Mesenchymal stem cell (in vitro differentiated cells and primary cell): ENCODE measurements at regions not wholly inside any gene's neighbourhood (a gene's known extent, or its start where the extent isn't known, plus 50 kb on each side); places are given as distances from the start of the nearest gene placed in this dataset.

Experiments
- DNase-seq: peaks from one replicate; pipeline ENCODE4 v3.0.0-alpha.2; 2013
- H2AFZ ChIP-seq: one replicate; pipeline ENCODE4 v1.6.1; 2013; ENCODE audit warnings: low read depth, mild to moderate bottlenecking, control low read depth, inconsistent platforms, low read length, moderate library complexity
- H2AK5ac ChIP-seq: 2 replicates; pipeline ENCODE4 v1.6.1; 2013; ENCODE audit warnings: low read length, moderate library complexity, mild to moderate bottlenecking, inconsistent platforms; ENCODE audit not compliant: severe bottlenecking
- H2BK120ac ChIP-seq: one replicate; pipeline ENCODE4 v1.6.1; 2013; ENCODE audit warnings: low read depth, mild to moderate bottlenecking, inconsistent platforms, low read length, moderate library complexity
- H2BK12ac ChIP-seq, 2 experiments: one replicate each; pipeline ENCODE4 v1.6.1; 2013; ENCODE audit warnings: inconsistent platforms in 2 of 2, low read length in 2 of 2, mild to moderate bottlenecking in 2 of 2, moderate library complexity in 2 of 2, control low read depth in 1 of 2
- H2BK15ac ChIP-seq: one replicate; pipeline ENCODE4 v1.6.1; 2013; ENCODE audit warnings: mild to moderate bottlenecking, low read depth, inconsistent platforms; ENCODE audit not compliant: poor library complexity, severe bottlenecking
- H2BK5ac ChIP-seq: 2 replicates; pipeline ENCODE4 v1.6.1; 2013; ENCODE audit warnings: low read depth, mild to moderate bottlenecking, low read length, control low read depth, inconsistent platforms; ENCODE audit not compliant: poor library complexity, severe bottlenecking
- H3K14ac ChIP-seq, 2 experiments: one replicate each; pipeline ENCODE4 v1.6.1; 2013; ENCODE audit warnings: inconsistent platforms in 2 of 2, low read length in 2 of 2, control low read depth in 1 of 2, mild to moderate bottlenecking in 1 of 2, moderate library complexity in 1 of 2
- H3K18ac ChIP-seq, 2 experiments: one replicate each; pipeline ENCODE4 v1.6.1; 2013; ENCODE audit warnings: inconsistent platforms in 2 of 2, low read length in 2 of 2, control low read depth in 1 of 2, low read depth in 1 of 2, mild to moderate bottlenecking in 1 of 2
- H3K23ac ChIP-seq, 2 experiments: one replicate each; pipeline ENCODE4 v1.6.1; 2013; ENCODE audit warnings: inconsistent platforms in 2 of 2, low read length in 2 of 2, mild to moderate bottlenecking in 2 of 2, moderate library complexity in 2 of 2, control low read depth in 1 of 2
- H3K27ac ChIP-seq: 2 replicates; pipeline ENCODE4 v1.5.1; 2013; ENCODE audit warnings: mild to moderate bottlenecking, moderate library complexity, low read length, control low read depth, inconsistent platforms; ENCODE audit not compliant: poor library complexity, severe bottlenecking
- H3K27me3 ChIP-seq, 2 experiments: 2 replicates each; pipeline versions ENCODE4 v1.6.1 to v1.7.0; 2013; ENCODE audit warnings: low read length in 2 of 2, mild to moderate bottlenecking in 2 of 2, moderate library complexity in 2 of 2, control low read depth in 1 of 2, inconsistent platforms in 1 of 2; ENCODE audit not compliant: control insufficient read depth in 1 of 2, insufficient read depth in 1 of 2
- H3K36me3 ChIP-seq, 2 experiments: 2 replicates each; pipeline versions ENCODE4 v1.6.1 to v1.7.0; 2013; ENCODE audit warnings: low read length in 2 of 2, control low read depth in 1 of 2, inconsistent platforms in 1 of 2, low read depth in 1 of 2, mild to moderate bottlenecking in 1 of 2; ENCODE audit not compliant: insufficient read depth in 2 of 2, control insufficient read depth in 1 of 2
- H3K4ac ChIP-seq, 2 experiments: one replicate each; pipeline ENCODE4 v1.6.1; 2013; ENCODE audit warnings: inconsistent platforms in 2 of 2, low read length in 2 of 2, mild to moderate bottlenecking in 2 of 2, moderate library complexity in 2 of 2, control low read depth in 1 of 2, low read depth in 1 of 2
- H3K4me1 ChIP-seq: 2 replicates; pipeline ENCODE4 v1.6.1; 2013; ENCODE audit warnings: low read depth, low read length, control low read depth; ENCODE audit not compliant: control insufficient read depth, insufficient read depth
- H3K4me2 ChIP-seq: 2 replicates; pipeline ENCODE4 v1.6.1; 2013; ENCODE audit warnings: low read length, mild to moderate bottlenecking, inconsistent platforms; ENCODE audit not compliant: poor library complexity, severe bottlenecking
- H3K4me3 ChIP-seq, 2 experiments: 2 replicates each; pipeline versions ENCODE4 v1.5.1 to v1.7.0; 2013; ENCODE audit warnings: low read length in 2 of 2, mild to moderate bottlenecking in 2 of 2, control low read depth in 1 of 2, low read depth in 1 of 2; ENCODE audit not compliant: insufficient read depth in 1 of 2
- H3K79me1 ChIP-seq: replicated peaks from 2 replicates; pipeline ENCODE4 v1.6.1; 2013; ENCODE audit warnings: mild to moderate bottlenecking, control low read depth, low read length, inconsistent platforms; ENCODE audit not compliant: poor library complexity, severe bottlenecking
- H3K9ac ChIP-seq: 2 replicates; pipeline ENCODE4 v1.7.0; 2013; ENCODE audit warnings: mild to moderate bottlenecking, low read length, moderate library complexity
- H3K9me3 ChIP-seq: 2 replicates; pipeline ENCODE4 v1.7.0; 2013; ENCODE audit warnings: mild to moderate bottlenecking, low read length; ENCODE audit not compliant: control insufficient read depth
- H4K8ac ChIP-seq: one replicate; pipeline ENCODE4 v1.6.1; 2013; ENCODE audit warnings: inconsistent platforms, mild to moderate bottlenecking, low read length, moderate library complexity
- H4K91ac ChIP-seq: one replicate; pipeline ENCODE4 v1.6.1; 2013; ENCODE audit warnings: mild to moderate bottlenecking, low read length, inconsistent platforms
- WGBS: methylation state at CpG from one replicate; pipeline ENCODE4 v1.1.7; 2013; ENCODE audit warnings: mixed read lengths; 5-methylcytosine and 5-hydroxymethylcytosine counted together

DNA sequence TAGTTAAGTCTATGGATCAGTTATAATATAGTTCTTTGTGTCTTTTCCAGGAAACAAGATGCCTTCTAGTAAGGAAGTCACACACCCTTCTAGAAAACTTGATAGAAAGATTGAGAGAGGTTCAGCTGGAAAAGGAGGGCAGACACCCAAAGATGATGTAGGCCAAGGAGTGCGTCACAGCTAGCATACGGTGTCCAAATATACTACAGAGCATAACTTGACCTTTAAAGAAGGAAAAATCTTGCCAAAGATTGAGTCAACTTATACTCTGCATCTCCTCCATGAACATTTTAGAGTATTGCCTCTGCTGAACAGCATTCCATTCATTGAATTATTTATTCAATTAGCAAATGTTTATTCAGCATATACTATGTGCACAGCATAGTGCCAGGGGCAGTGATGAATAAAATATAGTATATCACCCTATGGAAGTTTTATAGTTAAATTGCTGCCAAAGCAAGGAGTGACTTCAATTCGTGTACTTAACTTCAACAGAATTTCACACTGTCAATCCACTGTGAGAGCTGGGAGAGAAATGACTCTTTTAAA lies 51.9 kb upstream of the SLC6A14 start:
- Histone ChIP-seq H3K27ac (no peak overlapping the region), H3K4me1 (no peaks in the 10 kb centered on the region), H3K9ac (no peak overlapping the region), H4K8ac (no peak overlapping the region), H3K4ac (no peak overlapping the region), H3K18ac (no peak overlapping the region), H2BK15ac (no peak overlapping the region), H3K23ac (no peak overlapping the region), H3K14ac (no peak overlapping the region), H3K36me3 (no peaks in the 10 kb centered on the region), H3K27me3 (no peaks in the 10 kb centered on the region), H3K9me3 (no peaks in the 10 kb centered on the region), H2BK12ac (no peak overlapping the region), H2BK5ac (no peak overlapping the region), H3K4me3 (no peak overlapping the region), H2BK120ac (no peak overlapping the region), H4K91ac (no peak overlapping the region), H3K79me1 (no peaks in the 10 kb centered on the region), H2AFZ (no peak overlapping the region), H2AK5ac (no peak overlapping the region), H3K4me2 (no peak overlapping the region)
- DNase-seq = no peak
- 33% methylated on average over 1 of the region's 3 CpGs for WGBS
